Left colon (tissue), 2 donors: ENCODE measurements at regions not wholly inside any gene's neighbourhood (a gene's known extent, or its start where the extent isn't known, plus 50 kb on each side); places are given as distances from the start of the nearest gene placed in this dataset.

Experiments used
- ATAC-seq: fragments of 200-7000 bp; cut with Tn5 transposase; one replicate; pipeline ENCODE4 v1.9.1; 2020; ENCODE audit warnings: mild to moderate bottlenecking, moderate library complexity
- DNase-seq, 2 donors: peaks; one replicate each; pipeline ENCODE4 v3.0.0-alpha.2; 2020
- intact Hi-C, 2 donors: fragments of 100-400 bp; cut with DNase I in 1 of 2; cut with micrococcal nuclease in 1 of 2; formaldehyde crosslinking; loops; one replicate each; pipeline versions ENCODE4 v1.11.2 to v1.14.0; 2022; cut with DNase I, micrococcal nuclease
- donor health status: DM: no; HTN: no; CAD: no.
- donor health status: DM: yes; HTN: yes; CAD: no.

DNA sequence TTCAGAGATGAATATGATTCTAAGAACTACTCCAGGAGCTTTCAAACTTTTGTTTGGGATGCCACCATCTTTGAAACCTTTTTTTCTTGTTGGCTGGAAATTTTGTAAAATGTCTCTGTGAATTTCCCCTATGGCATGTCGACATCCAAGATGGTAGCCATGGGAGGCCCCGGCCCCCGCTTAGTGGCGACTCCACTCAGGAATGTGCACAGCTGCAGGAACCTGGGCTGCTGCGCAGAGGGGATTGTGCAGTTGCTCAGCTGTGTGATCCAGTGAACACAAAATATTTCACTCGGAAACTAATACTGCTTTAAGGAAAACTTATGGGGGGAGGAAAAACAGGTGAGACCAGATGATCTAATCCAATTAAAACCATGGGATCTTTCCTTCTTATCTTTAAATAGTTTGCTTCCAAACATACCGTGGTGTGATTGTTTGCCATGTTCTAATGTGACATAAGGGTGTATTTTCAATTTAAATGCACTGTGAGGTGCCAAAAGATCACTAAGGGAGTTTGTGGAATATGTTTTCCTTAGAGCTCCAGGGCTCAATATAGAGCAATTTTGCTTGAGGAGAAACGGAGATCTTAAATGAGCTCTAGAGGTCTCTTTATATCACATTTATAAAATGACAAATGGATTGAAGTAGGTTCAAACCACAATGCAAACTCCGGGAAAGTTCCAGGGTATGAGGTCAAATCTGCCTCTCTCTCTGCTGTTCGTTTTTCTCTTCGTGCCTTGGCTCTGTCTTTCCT is 497.7 kb downstream of the FGF9 start:
- intact Hi-C loops = no loop called here
- no peak for ATAC-seq
- DNase-seq = no peak

DNA sequence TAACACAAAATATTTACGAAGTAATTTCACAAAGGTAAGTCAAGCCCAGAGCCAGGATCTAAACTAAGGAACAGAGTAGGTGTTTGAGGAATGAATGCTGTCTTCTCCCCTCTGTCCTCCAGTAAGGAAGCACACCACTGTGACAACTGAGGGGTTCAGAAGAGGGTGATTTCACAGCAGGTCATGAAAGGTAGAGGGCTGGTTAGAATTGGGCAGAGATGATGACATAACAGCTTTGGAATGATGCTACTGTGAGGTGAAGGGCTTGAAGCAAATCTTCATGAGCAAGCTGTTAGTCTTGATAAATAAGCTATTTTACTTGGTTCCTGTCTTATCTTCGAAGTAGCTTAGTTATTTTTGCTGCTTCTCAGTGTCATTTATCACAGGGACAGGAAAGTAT is 498.6 kb downstream of the FGF9 start:
- no peak for DNase-seq
- no peak for ATAC-seq
- intact Hi-C loops = no loop called here

DNA sequence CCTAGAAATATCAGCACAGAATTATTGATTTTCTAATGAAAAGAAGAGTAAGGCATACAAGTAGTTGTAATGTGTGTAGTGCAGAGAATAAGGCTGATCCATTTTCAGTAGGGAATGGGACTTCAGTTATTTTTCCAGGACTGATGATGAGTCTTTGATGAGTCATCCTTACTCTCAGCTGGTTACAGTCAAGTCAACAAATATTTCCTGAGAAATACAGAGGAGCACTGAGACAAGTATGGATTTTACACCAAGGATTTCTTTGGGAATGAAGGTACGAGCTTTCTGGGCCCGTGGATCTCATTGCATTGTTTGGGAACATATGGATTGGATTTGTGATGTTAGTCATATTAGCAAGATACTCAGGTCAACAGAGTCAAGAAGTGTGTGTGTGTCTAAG is 502.7 kb downstream of the FGF9 start:
- intact Hi-C loops = no loop called here
- no peak for DNase-seq
- ATAC-seq = no peak

DNA sequence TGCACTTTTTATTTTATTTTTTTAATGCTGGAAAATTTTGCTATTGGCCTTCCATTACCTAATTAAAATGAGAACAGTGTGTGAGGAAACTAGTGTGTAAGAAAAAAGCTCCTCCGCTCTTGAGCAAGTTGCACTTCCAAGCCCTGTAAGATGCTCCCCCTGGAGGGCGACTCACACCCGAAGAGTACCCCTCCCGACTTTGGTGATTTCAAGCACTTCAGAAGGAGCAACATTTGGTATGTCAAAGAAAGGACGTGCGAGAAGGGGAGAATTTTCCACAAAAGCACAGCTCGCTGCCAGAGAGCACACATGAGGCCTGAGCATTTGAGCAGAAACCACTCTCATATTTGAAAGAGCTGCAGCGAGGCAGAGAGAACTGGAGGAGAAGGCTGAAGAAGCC is 504.4 kb downstream of the FGF9 start:
- no peak for ATAC-seq
- no peak for DNase-seq
- intact Hi-C loops = no loop called here

GRCh38 chr13:22175815-22176214 is 504.9 kb downstream of the FGF9 start:
- intact Hi-C loops = no loop called here
- ATAC-seq (no peak), DNase-seq (no peak)

- intact Hi-C loops = no loop called here
- DNase-seq (no peak), ATAC-seq (no peak)
Measured at GRCh38 chr13:22176968-22177520, 506.2 kb downstream of the FGF9 start.

DNA sequence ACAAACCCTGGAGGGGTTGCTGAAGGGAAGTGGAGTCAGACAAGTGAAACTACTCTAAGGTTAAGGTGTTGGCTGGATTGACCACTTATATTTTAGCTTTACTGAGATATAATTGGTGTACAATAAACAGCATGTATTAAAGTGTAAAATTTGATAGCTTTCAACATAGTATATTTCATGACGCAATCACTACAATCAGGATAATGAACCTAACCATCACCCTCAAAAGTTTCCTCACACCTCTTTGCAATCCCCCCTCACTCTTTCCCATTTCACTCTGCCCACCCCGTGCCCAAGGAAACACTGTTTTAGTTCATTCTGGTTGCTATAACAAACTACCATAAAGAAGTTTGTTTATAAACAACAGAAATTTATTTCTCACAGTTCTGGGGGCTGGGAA is 508.0 kb downstream of the FGF9 start:
- DNase-seq (no peak), ATAC-seq (no peak)
- intact Hi-C loops = no loop called here

GRCh38 chr13:22187329-22187728 is 516.5 kb downstream of the FGF9 start:
- no peak for DNase-seq
- ATAC-seq = no peak
- intact Hi-C loops = no loop called here

- ATAC-seq = no peak
- intact Hi-C loops = no loop called here
- DNase-seq = no peak
Measured at GRCh38 chr13:22189176-22190048, 518.5 kb downstream of the FGF9 start.

DNA sequence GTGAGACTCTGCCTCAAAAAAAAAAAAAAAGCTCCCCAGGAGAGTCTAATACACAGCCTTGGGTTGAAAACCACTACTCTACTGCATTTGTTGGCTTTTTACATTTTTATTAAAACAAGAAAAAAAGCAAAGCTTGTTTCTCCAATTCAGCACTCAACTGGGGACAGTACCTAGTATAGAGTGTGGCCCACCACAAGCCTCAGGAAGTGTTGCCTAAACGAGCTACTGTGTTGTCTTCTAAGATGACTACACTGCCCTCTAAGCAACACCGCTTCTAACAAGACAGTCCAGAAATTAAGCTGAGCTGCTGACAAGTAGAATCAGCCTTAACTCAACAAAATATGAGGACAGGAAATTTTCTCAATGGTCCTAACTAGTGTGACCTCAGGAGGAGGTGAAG is 522.2 kb downstream of the FGF9 start:
- ATAC-seq (no peak), DNase-seq (no peak)
- intact Hi-C loops = no loop called here

- DNase-seq = no peak
- no peak for ATAC-seq
Measured at GRCh38 chr13:22194106-22194805, 523.4 kb downstream of the FGF9 start.

DNA sequence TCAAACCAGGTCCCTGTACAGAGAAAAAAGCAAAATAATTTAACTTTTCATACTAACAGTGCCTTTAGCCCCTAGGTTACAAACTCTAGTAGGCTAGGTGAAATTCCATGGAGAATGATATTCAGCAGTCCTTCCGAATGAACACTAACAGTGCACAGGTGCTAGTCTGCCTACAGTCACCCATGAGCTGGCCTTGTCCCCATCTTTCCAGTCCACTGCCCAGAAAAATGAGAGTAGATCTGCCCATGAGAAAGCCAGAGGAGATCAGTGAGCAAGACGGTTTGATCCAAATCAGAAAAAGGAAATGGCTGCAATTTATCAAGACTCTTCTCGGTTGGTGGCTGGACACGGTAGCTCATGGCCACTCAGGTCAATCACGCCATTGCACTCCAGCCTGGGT is 524.9 kb downstream of the FGF9 start:
- DNase-seq = no peak
- no peak for ATAC-seq
- intact Hi-C loops = no loop called here

More at GRCh38 chr13:22194106-22194805, 523.4 kb downstream of the FGF9 start:
- intact Hi-C loops = no loop called here

GRCh38 chr13:22196777-22197176 is 525.9 kb downstream of the FGF9 start:
- intact Hi-C loops = no loop called here
- peak; percentile 69 for ATAC-seq
- no peak for DNase-seq

DNA sequence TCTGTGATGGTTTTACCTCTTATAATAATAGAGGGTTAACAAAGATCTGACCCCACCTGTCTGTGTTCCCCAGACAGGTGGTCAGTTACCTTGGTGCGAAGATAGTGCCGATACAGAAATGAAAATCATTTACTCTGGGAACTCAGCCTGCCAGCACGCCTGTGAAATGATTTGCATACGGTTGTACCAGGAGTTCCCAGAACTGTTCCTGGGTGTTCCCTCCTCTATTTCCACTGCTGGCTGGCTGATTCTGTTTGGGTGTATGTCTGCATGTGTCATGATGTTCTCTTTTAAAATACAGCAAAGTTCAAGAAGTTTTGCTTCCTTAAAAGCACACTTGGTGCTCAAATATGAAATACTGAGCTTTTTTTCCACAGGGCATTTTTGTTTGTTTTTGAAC is 527.1 kb downstream of the FGF9 start:
- ATAC-seq = peak; percentile 83
- DNase-seq = peak in 1 of 2 donors; percentile 28
- intact Hi-C loops = no loop called here

DNA sequence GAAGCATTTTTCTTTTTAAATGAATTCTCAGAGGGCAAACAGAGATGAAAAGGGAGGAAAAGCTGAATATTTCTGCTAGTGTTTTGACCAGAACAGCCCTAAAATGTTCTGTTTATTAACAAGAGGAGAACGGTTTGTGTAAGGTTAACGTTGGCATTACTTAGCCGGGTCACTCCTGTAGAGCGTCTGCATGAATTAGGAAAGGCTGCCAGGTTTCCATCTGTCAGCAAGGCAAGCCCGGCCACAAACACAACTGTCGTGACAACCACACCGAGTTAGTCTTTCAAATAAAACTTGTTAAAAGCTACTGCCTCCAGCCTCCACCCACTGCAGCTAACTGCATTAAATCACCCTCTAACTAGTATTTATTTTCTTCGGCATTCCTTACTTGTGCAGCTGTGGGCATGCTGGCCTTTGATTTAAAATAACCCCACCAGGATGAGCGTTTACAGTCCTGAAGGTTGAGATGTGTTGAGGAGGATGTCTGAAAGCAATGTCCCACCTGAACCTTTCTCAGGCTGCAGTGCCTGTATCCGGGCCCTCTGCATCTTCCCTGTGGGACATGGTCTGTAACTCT is 527.9 kb downstream of the FGF9 start:
- ATAC-seq (no peak), DNase-seq (no peak)
- intact Hi-C loops = no loop called here

GRCh38 chr13:22200440-22200839 is 529.6 kb downstream of the FGF9 start:
- intact Hi-C loops = no loop called here
- ATAC-seq (no peak), DNase-seq (no peak)

DNA sequence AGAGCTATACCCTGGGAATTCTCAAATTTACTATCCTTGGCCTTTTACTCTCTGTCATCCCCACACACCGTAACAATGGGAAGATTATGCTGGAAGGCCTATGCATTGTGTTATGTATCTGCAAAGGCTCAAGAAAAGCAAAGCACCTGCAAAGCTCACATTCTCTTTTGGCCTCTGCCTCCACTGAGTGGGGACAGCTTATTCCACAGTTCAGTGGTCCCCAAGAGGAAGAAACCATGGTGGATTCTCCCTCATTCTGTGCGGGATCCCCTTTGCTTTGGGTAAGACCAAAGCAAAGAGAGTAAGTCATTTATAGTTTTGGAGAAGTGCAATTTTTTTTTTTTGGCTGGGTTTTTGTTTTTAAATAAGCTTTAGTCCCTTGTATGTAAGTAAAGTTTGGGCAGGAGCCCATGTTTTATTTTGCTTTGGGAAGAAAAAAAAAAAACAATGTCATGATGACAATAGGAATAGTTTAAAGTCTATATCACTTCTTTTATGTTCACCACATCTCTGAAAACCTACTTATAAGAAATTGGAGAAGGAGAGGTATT is 530.6 kb downstream of the FGF9 start:
- intact Hi-C loops = no loop called here
- ATAC-seq (no peak), DNase-seq (no peak)

GRCh38 chr13:22210134-22210930 is 539.5 kb downstream of the FGF9 start:
- intact Hi-C loops = no loop called here
- no peak for ATAC-seq
- no peak for DNase-seq
